Thyroid gland (tissue), 4 donors: ENCODE measurements at regions not wholly inside any gene's neighbourhood (a gene's known extent, or its start where the extent isn't known, plus 50 kb on each side); places are given as distances from the start of the nearest gene placed in this dataset.

Experiments
- POLR2A ChIP-seq, 2 donors: fragments of 450-650 bp; IDR thresholded peaks; one replicate each; pipeline ENCODE4 v1.6.1; 2017; ENCODE audit warnings: antibody characterized with exemption in 2 of 2, mild to moderate bottlenecking in 2 of 2, moderate library complexity in 1 of 2
- TF ChIP-seq, protein P1 (sequence below), 6 experiments: fragments of 200-600 bp in 3 of 6; fragments of 450-650 bp in 3 of 6; sonication (generic) in 3 of 6; IDR thresholded peaks; one replicate each; pipeline ENCODE4 v1.5.1; 2016 to 2019; ENCODE audit warnings: antibody characterized with exemption in 6 of 6, mild to moderate bottlenecking in 2 of 6, inconsistent platforms in 1 of 6, moderate library complexity in 1 of 6

DNA sequence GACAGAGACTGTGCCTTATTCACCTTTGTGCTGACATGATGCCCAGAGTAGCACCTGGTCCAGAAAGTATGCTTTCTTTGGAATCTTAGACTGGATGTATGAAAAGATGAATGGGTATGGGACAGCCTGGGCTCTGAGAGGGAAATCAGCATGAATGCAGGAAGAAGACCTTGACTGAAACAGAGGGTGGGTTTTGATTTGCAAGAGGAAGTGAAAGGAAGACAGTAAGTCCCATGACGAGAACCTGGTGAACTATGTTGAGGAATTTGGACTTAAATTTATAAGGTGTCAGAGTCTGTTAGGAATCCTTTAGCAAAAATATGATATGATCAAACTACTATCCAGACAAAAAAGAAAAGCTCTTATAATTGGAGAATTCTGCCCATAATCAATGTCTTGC is 301.9 kb downstream of the SPRY2 start:
- TF ChIP-seq, protein P1, sequence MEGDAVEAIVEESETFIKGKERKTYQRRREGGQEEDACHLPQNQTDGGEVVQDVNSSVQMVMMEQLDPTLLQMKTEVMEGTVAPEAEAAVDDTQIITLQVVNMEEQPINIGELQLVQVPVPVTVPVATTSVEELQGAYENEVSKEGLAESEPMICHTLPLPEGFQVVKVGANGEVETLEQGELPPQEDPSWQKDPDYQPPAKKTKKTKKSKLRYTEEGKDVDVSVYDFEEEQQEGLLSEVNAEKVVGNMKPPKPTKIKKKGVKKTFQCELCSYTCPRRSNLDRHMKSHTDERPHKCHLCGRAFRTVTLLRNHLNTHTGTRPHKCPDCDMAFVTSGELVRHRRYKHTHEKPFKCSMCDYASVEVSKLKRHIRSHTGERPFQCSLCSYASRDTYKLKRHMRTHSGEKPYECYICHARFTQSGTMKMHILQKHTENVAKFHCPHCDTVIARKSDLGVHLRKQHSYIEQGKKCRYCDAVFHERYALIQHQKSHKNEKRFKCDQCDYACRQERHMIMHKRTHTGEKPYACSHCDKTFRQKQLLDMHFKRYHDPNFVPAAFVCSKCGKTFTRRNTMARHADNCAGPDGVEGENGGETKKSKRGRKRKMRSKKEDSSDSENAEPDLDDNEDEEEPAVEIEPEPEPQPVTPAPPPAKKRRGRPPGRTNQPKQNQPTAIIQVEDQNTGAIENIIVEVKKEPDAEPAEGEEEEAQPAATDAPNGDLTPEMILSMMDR (IDR thresholded peaks at IDR 0.05) = no peak
- TF ChIP-seq POLR2A (IDR thresholded peaks at IDR 0.05) = no peak
